Activated CD4-positive, alpha-beta memory T cell treated with anti-CD3 and anti-CD28 coated beads for 36 hours (primary cell): ENCODE measurements at regions not wholly inside any gene's neighbourhood (a gene's known extent, or its start where the extent isn't known, plus 50 kb on each side); places are given as distances from the start of the nearest gene placed in this dataset.
"Not testable (repeated sequence)": the region's sequence is repeated elsewhere in the genome, so short reads cannot be mapped to it uniquely, and the experiment has no call there.

ENCODE experiments used
- CTCF ChIA-PET: fragments of 350-600 bp; sonication (Branson Sonifier 250); formaldehyde crosslinking; loops from one replicate; lab custom pipeline; 2021; ENCODE audit warnings: antibody characterized with exemption, inconsistent platforms; lab: Charles Lee
- POLR2A ChIA-PET: fragments of 350-600 bp; sonication (Branson Sonifier 250); formaldehyde crosslinking; loops from one replicate; lab custom pipeline; 2021; ENCODE audit warnings: antibody characterized with exemption; lab: Charles Lee
- DNase-seq: peaks from one replicate; pipeline ENCODE4 v3.0.0-alpha.2; 2020
- H3K27ac Mint-ChIP-seq: one replicate; pipeline ENCODE4 v1.8.0; 2021; ENCODE audit warnings: mixed read lengths
- H3K27me3 Mint-ChIP-seq: one replicate; pipeline ENCODE4 v1.8.0; 2021; ENCODE audit warnings: mixed read lengths
- H3K36me3 Mint-ChIP-seq: one replicate; pipeline ENCODE4 v1.8.0; 2021; ENCODE audit warnings: mixed read lengths
- H3K4me1 Mint-ChIP-seq: one replicate; pipeline ENCODE4 v1.8.0; 2021; ENCODE audit warnings: low read depth, mixed read lengths
- H3K4me3 Mint-ChIP-seq: one replicate; pipeline ENCODE4 v1.8.0; 2021; ENCODE audit warnings: mild to moderate bottlenecking, mixed read lengths
- H3K9me3 Mint-ChIP-seq: one replicate; pipeline ENCODE4 v1.8.0; 2021; ENCODE audit warnings: mixed read lengths
- intact Hi-C: fragments of 100-400 bp; cut with micrococcal nuclease; formaldehyde crosslinking; loops from one replicate; pipeline ENCODE4 v1.15.1; 2023

DNA sequence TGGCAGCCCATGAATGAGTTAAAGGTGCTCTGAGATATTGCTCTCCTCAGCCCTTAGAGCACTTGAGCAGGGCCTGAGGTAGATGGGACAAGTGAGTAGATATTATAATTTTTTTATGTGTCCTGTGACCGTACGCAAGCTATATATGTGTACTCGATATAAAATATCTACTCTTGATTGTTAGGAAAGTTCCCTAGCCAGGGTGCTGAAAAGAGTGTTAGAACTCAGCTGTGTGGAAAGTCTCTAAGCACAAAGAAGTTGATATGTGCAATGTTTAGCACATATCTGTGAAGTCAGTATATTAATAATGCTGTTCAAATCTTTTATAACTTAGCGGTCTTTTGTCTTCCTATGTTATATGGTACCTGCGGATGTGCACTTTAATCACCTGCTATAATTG is 114.6 kb upstream of the PLD5 start:
- no peaks in the 10 kb centered on the region for H3K4me1 Mint-ChIP-seq
- intact Hi-C loops = no loop called here
- H3K27me3 Mint-ChIP-seq = no peaks in the 10 kb centered on the region
- peaks cover 2% of the 10 kb centered on the region for H3K9me3 Mint-ChIP-seq
- DNase-seq = no peak
- ChIA-PET POLR2A (no interaction called here), CTCF (no interaction called here)
- H3K36me3 Mint-ChIP-seq = no peaks in the 10 kb centered on the region
- no peak overlapping the region for H3K4me3 Mint-ChIP-seq
- H3K27ac Mint-ChIP-seq = no peak overlapping the region

DNA sequence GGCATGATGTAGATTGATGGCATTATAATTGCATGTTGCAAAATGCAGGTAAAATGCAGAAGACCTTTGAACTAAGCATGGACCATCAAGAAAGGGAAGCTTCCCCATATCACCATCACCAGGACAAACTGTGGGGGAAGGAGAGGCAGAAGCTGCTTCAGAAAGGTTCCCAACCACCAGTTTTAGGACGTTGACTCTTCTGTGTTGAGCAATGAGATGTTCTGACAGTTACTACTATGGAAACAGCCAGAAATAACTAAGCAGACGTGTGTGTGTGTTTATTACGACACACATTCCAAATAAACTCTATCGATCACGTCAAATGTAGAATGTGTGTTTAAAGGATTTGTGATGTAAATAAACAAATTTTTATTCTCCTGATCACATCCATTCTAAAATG is 110.2 kb upstream of the PLD5 start:
- Mint-ChIP-seq H3K27me3 (no peaks in the 10 kb centered on the region), H3K36me3 (no peaks in the 10 kb centered on the region), H3K27ac (no peak overlapping the region), H3K4me3 (no peak overlapping the region), H3K9me3 (peaks cover 2% of the 10 kb centered on the region), H3K4me1 (no peaks in the 10 kb centered on the region)
- POLR2A ChIA-PET = no interaction called here
- no peak for DNase-seq
- intact Hi-C loops = no loop called here
- CTCF ChIA-PET = interaction anchor here (1.0 kb wide), 1 partner anchor 13 kb away, joined by 3 read pairs; no protein-coding TSS in a partner anchor

DNA sequence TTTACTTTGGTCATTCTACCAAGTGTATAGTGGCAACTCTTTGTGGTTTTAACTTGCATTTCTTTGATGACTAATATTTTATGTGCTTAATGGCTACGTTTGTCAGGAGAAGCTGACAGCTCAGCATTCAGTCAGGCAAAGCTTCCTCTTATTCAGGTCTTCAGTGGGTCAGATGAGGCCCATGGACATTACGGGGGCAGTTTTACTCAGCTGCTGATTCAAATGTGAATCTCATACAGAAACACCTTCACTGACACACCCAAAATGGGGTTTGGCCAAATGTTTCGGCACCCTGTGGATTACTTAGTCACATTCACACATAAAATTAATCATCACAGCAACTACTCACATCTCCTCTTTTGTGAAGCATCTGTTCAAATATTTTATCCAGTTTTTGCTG is 104.9 kb upstream of the PLD5 start:
- no peak overlapping the region for H3K27ac Mint-ChIP-seq
- H3K27me3 Mint-ChIP-seq = no peaks in the 10 kb centered on the region
- no peaks in the 10 kb centered on the region for H3K36me3 Mint-ChIP-seq
- no peak for DNase-seq
- ChIA-PET CTCF (no interaction called here), POLR2A (no interaction called here)
- no peaks in the 10 kb centered on the region for H3K9me3 Mint-ChIP-seq
- H3K4me3 Mint-ChIP-seq = no peak overlapping the region
- H3K4me1 Mint-ChIP-seq = no peaks in the 10 kb centered on the region
- intact Hi-C loops = no loop called here

DNA sequence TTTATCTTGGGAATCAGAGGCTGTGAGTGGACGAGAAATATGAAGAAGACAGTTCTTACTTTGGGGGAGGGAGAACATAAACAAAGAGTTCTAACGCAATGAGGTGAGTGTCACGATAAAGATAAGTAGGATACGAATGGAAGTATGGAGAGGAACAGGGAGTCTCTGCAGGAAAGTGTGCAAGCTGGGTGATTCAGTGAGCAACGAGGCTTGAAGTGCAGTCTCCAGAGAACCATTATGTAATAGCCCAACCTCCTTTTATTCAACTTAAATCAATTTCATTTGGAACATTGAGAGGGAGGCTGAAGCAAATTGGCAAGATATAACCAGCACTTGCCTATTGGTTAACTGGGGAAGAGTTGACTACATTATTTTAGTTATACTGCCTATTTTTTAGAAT is 99.3 kb upstream of the PLD5 start:
- intact Hi-C loops = no loop called here
- Mint-ChIP-seq H3K36me3 (no peaks in the 10 kb centered on the region), H3K27me3 (no peaks in the 10 kb centered on the region), H3K9me3 (peaks cover 6% of the 10 kb centered on the region), H3K4me1 (no peaks in the 10 kb centered on the region), H3K4me3 (no peak overlapping the region), H3K27ac (no peak overlapping the region)
- ChIA-PET POLR2A (no interaction called here), CTCF (no interaction called here)
- no peak for DNase-seq

DNA sequence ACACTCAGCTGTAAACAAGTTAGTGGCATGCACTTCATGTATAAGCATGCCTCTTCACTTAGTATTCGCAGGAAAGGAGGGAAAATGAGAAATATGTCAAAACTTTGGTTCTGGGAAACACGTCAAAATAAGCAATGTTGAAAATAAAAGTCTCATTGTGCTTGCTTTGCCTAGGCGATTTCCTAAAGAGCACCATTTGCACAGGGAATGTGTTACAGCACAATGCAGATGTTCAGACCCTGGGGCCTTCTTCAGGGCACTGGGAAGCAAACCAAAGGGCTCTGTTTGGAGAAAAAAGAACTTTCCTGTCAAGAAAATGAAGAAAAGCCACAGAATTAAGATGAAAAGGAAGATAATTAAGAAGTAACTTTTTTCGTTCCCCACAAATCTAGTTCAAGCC is 98.6 kb upstream of the PLD5 start:
- peaks cover 8% of the 10 kb centered on the region for H3K9me3 Mint-ChIP-seq

DNA sequence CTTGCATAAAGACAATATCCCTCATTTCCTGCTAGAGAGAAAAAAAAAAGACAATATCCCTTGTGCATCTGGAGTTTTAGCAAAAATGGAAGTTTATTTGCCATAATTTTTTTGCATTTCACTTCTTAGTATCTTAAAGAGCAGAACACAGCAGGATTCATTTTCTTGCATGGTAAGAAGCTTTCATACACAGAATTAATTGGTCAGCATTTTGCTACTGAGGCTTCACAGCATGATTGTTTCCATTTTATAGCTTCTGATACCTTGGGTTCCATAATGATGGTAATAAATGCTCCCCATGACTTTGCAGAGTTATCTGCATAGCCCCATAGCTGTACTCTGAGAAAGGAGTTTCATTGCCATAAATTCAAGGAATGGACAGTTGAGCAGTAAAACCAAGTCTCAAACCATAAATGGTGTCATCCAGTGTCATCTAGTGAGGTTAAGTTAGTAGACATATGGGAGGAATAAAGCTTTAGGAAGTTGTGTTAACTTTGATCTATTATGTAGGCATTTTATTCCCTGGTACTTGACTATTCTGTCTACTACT is 88.8 kb upstream of the PLD5 start:
- no peak overlapping the region for H3K27ac Mint-ChIP-seq

More for the DNA sequence above, 98.6 kb upstream of the PLD5 start:
- DNase-seq = no peak
- no peaks in the 10 kb centered on the region for H3K27me3 Mint-ChIP-seq
- POLR2A ChIA-PET = no interaction called here
- intact Hi-C loops = no loop called here
- no peak overlapping the region for H3K27ac Mint-ChIP-seq
- no peak overlapping the region for H3K4me3 Mint-ChIP-seq
- no peaks in the 10 kb centered on the region for H3K4me1 Mint-ChIP-seq
- H3K36me3 Mint-ChIP-seq = no peaks in the 10 kb centered on the region
- CTCF ChIA-PET = no interaction called here

DNA sequence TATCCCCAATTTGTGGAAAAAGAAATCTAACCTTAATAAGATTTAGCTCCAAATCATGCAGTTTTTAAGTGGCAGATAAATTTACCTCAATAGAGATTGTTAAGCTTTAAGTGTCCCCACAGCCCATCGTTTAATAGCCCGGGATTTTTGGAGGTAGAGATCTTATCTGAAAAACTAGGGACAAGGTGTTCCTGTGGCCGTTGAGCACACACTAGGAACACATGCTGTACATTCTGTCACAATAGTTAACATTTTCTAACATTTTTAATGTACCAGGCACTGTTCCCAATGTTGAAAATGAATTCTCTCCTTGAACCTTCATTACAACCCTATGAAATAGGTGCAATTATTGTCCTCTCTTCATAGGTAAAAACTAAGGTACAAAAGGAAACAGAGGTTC is 85.7 kb upstream of the PLD5 start:
- Mint-ChIP-seq H3K36me3 (no peaks in the 10 kb centered on the region), H3K4me1 (no peaks in the 10 kb centered on the region), H3K9me3 (peaks cover under 1% of the 10 kb centered on the region), H3K27ac (no peak overlapping the region), H3K4me3 (no peak overlapping the region), H3K27me3 (no peaks in the 10 kb centered on the region)
- intact Hi-C loops = no loop called here
- DNase-seq = no peak
- ChIA-PET CTCF (no interaction called here), POLR2A (no interaction called here)

More for the DNA sequence above, 88.8 kb upstream of the PLD5 start:
- Mint-ChIP-seq H3K4me3 (no peak overlapping the region), H3K4me1 (no peaks in the 10 kb centered on the region), H3K27me3 (no peaks in the 10 kb centered on the region), H3K9me3 (peaks cover 10% of the 10 kb centered on the region), H3K36me3 (no peaks in the 10 kb centered on the region)
- intact Hi-C loops = no loop called here
- no peak for DNase-seq
- CTCF ChIA-PET = no interaction called here
- POLR2A ChIA-PET = no interaction called here

DNA sequence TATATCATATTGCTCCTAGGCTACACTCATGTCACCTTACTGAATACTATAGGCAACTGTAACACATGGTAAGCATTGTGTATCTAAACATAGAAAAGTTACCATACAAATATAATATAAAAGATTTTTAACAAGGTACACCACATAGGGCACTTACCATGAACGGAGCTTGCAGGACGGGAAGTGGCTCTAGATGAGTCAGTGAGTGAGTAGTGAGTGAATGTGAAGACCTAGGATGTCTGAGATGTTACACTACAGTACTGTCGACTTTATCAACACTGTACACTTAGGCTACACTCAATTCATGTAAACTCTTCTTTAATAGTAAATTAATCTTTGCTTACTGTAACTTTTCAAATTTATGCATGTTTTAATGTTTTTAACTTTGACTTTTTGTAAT is 81.0 kb upstream of the PLD5 start:
- intact Hi-C loops = no loop called here
- H3K27me3 Mint-ChIP-seq = no peaks in the 10 kb centered on the region
- H3K9me3 Mint-ChIP-seq = no peaks in the 10 kb centered on the region
- no peak overlapping the region for H3K4me3 Mint-ChIP-seq
- CTCF ChIA-PET = no interaction called here
- H3K36me3 Mint-ChIP-seq = no peaks in the 10 kb centered on the region
- no peak overlapping the region for H3K27ac Mint-ChIP-seq
- no peak for DNase-seq
- POLR2A ChIA-PET = no interaction called here
- H3K4me1 Mint-ChIP-seq = no peaks in the 10 kb centered on the region

DNA sequence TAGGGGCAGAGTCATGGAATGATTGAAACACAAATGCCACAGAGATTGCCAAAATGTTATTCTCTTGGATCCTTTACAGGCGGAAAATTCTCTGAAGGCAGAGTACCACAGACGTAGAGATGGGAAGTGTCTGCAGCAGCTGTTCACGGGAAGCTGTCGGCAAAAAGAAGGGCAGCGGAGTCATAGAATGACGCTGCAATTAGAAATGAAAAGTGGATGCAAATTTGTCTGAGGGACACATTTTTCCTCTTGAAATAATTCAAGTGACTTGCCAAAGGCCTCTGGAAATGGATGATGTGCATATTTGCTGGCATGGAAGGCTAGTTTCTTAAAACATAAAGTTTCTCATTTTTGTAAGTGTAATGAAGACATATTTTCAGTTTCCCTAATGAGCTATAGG is 77.5 kb upstream of the PLD5 start:
- Mint-ChIP-seq H3K27me3 (no peaks in the 10 kb centered on the region), H3K36me3 (no peaks in the 10 kb centered on the region), H3K9me3 (peaks cover 18% of the 10 kb centered on the region), H3K4me1 (no peaks in the 10 kb centered on the region), H3K4me3 (no peak overlapping the region), H3K27ac (no peak overlapping the region)
- ChIA-PET CTCF (no interaction called here), POLR2A (no interaction called here)
- no peak for DNase-seq
- intact Hi-C loops = no loop called here

DNA sequence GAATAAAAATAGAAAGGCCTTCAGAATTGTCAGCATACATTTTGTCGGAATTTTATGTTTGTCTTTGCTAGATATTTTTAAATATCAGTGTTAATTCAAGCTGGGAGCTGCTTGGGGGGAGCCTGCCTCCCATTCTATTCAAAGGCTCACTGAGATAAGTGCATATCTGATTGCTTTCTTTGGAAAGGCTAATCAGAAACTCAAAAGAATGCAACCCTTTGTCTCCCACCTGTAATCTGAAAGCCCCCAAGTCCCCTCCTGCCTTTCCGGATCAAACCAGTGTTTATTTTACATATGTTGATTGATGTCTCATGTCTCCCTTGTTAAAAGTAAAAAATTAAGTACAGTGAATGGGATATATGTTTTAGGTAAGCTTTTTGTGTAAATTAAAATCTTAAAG is 69.3 kb upstream of the PLD5 start:
- DNase-seq, CTCF ChIA-PET, H3K4me1 Mint-ChIP-seq, intact Hi-C loops, H3K36me3 Mint-ChIP-seq, H3K27me3 Mint-ChIP-seq, POLR2A ChIA-PET, H3K27ac Mint-ChIP-seq, H3K4me3 Mint-ChIP-seq: not testable (repeated sequence)
- peaks cover 36% of the 10 kb centered on the region for H3K9me3 Mint-ChIP-seq

DNA sequence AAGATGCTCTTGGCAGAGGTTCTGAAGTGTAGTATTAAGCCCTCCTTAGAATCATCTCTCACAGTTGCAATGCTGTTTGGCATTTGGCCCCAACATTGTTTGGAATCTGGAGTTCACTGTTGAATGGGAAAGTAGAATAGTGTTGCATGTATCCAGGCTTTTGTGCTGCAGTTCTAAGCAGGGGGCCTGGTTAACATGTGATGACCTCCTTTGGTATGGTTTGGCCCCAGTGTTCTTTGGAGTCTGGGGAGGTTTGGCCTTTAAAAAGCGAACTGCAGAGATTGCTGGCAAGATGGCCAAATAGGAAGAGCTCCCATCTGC is 61.8 kb upstream of the PLD5 start:
- no peak overlapping the region for H3K27ac Mint-ChIP-seq
- peaks cover 10% of the 10 kb centered on the region for H3K9me3 Mint-ChIP-seq
- POLR2A ChIA-PET = no interaction called here
- H3K27me3 Mint-ChIP-seq = no peaks in the 10 kb centered on the region
- intact Hi-C loops = no loop called here
- H3K36me3 Mint-ChIP-seq = no peaks in the 10 kb centered on the region
- DNase-seq = no peak
- CTCF ChIA-PET = no interaction called here
- no peak overlapping the region for H3K4me3 Mint-ChIP-seq
- H3K4me1 Mint-ChIP-seq = no peaks in the 10 kb centered on the region

DNA sequence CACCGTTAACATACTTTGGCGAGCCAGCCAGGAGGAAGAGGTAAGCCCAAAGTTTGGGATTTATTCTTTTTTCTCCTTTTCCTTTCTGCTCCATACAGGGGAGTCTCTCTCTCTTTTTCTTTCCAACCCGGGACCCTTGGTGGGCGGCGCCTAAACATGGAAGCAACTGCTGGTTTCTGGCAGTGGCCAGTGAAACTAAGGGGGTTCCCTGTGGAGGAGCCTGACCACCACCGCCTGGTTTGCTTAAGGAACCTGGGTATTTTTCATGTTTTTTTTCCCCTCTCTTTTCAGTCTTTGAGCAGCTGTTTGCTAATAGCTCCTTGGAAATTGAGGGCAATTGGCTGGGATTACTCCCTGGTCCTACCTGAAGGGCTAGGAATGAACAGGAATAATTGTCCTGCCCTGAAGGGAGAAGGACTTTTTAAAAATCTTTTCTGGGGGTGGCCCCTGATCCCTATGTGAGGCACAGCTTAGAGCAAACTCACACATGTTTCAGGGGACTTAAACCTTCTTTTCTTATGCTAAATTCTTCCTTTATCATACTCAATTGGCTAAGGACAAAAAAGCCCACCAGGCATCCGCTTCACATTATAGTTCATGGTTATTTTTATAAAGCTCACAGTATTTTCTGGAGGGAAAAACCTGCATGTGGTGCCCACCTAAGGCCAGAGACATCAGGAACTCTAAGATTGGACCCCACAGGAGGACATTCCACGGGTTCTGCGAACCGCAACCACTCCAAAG is 61.3 kb upstream of the PLD5 start:
- ChIA-PET POLR2A (no interaction called here), CTCF (no interaction called here)
- intact Hi-C loops = no loop called here
- Mint-ChIP-seq H3K4me3 (no peak overlapping the region), H3K27ac (no peak overlapping the region), H3K9me3 (peaks cover 8% of the 10 kb centered on the region), H3K36me3 (no peaks in the 10 kb centered on the region), H3K4me1 (no peaks in the 10 kb centered on the region), H3K27me3 (no peaks in the 10 kb centered on the region)
- DNase-seq = no peak

DNA sequence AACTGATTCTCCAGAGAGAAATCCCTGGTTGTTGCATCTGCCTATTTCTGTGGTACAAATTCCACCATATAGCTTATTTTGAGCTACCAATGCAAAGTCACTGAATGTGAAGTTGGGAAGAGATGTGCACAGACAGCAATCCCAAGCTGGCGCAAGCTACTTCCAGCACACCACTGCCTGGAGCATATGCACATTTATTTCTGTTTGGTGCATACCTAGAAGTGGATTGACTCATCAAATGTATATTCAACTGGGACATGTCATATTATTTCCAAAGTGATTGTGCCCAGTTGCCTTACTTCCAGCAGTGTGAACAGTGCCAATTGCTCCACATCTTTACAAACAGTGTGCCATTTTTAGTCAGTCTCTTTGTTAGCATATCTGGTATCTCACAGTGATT is 58.2 kb upstream of the PLD5 start:
- Mint-ChIP-seq H3K4me1 (no peaks in the 10 kb centered on the region), H3K27ac (no peak overlapping the region), H3K9me3 (no peaks in the 10 kb centered on the region), H3K4me3 (no peak overlapping the region), H3K27me3 (no peaks in the 10 kb centered on the region), H3K36me3 (no peaks in the 10 kb centered on the region)
- DNase-seq = no peak
- ChIA-PET POLR2A (no interaction called here), CTCF (no interaction called here)
- intact Hi-C loops = no loop called here
